Fibroblast of the aortic adventitia (primary cell): ENCODE measurements at regions not wholly inside any gene's neighbourhood (a gene's known extent, or its start where the extent isn't known, plus 50 kb on each side); places are given as distances from the start of the nearest gene placed in this dataset.

Experiments
- DNase-seq: peaks from one replicate; pipeline ENCODE4 v3.0.0-alpha.2; 2010; ENCODE audit warnings: low read depth
- H3K4me3 ChIP-seq: 2 replicates; pipeline ENCODE4 v1.5.1; 2011; ENCODE audit warnings: low read depth, mild to moderate bottlenecking, control low read depth, low read length, moderate library complexity
- CTCF ChIP-seq: IDR thresholded peaks from 2 replicates; pipeline ENCODE4 v1.5.1; 2011; ENCODE audit warnings: mild to moderate bottlenecking, low read length, control low read depth, inconsistent platforms; ENCODE audit not compliant: insufficient read depth

GRCh38 chr6:14735956-14736486, 509.8 kb upstream of the JARID2 start:
- DNase-seq = no peak
- no peak for TF ChIP-seq CTCF
- no peak overlapping the region for H3K4me3 ChIP-seq

- no peak for DNase-seq
- no peak for TF ChIP-seq CTCF
- H3K4me3 ChIP-seq = no peak overlapping the region
Measured at GRCh38 chr6:14736554-14736953, 509.3 kb upstream of the JARID2 start.

- no peak overlapping the region for H3K4me3 ChIP-seq
- TF ChIP-seq CTCF = no peak
- no peak for DNase-seq
Measured at GRCh38 chr6:14738497-14738896, 507.4 kb upstream of the JARID2 start.

- no peak for TF ChIP-seq CTCF
- no peak for DNase-seq
- H3K4me3 ChIP-seq = no peak overlapping the region
Measured at GRCh38 chr6:14738933-14739332, 506.9 kb upstream of the JARID2 start.

GRCh38 chr6:14739827-14740226, 506.0 kb upstream of the JARID2 start:
- DNase-seq = no peak

GRCh38 chr6:14742171-14742570, 503.7 kb upstream of the JARID2 start:
- TF ChIP-seq CTCF = no peak
- no peak for DNase-seq
- no peak overlapping the region for H3K4me3 ChIP-seq

More at GRCh38 chr6:14739827-14740226, 506.0 kb upstream of the JARID2 start:
- no peak overlapping the region for H3K4me3 ChIP-seq
- no peak for TF ChIP-seq CTCF

- H3K4me3 ChIP-seq = no peak overlapping the region
- TF ChIP-seq CTCF = no peak
- no peak for DNase-seq
Measured at GRCh38 chr6:14742680-14743079, 503.2 kb upstream of the JARID2 start.
